WTC11 (cell line): ENCODE measurements at regions not wholly inside any gene's neighbourhood (a gene's known extent, or its start where the extent isn't known, plus 50 kb on each side); places are given as distances from the start of the nearest gene placed in this dataset.
A peak's percentile ranks its signal among the peaks of the same experiment; 100 is the strongest.
"Not testable (repeated sequence)": the region's sequence is repeated elsewhere in the genome, so short reads cannot be mapped to it uniquely, and the experiment has no call there.

ENCODE experiments used
- ATAC-seq: fragments of 200-7000 bp; cut with Tn5 transposase; 2 replicates; pipeline ENCODE4 v1.10.0; 2021; ENCODE audit warnings: mild to moderate bottlenecking, moderate library complexity
- CTCF ChIA-PET: fragments of 300-600 bp; sonication (Branson Sonifier 250); formaldehyde crosslinking; loops from one replicate; lab custom pipeline; 2021; ENCODE audit warnings: antibody characterized with exemption; lab: Charles Lee
- POLR2A ChIA-PET: fragments of 350-600 bp; sonication (Branson Sonifier 250); formaldehyde crosslinking; loops from one replicate; lab custom pipeline; 2021; ENCODE audit warnings: antibody characterized with exemption; lab: Charles Lee
- DNase-seq: peaks from one replicate; pipeline ENCODE4 v3.0.0; 2021; ENCODE audit warnings: low spot score
- H3K27ac Mint-ChIP-seq: 2 replicates; pipeline ENCODE4 v1.8.0; 2021; ENCODE audit warnings: mixed read lengths
- H3K27me3 Mint-ChIP-seq: 2 replicates; pipeline ENCODE4 v1.8.0; 2021; ENCODE audit warnings: low read depth, mild to moderate bottlenecking, moderate library complexity, mixed read lengths
- H3K36me3 Mint-ChIP-seq: 2 replicates; pipeline ENCODE4 v1.8.0; 2021; ENCODE audit warnings: mixed read lengths
- H3K4me1 Mint-ChIP-seq: 2 replicates; pipeline ENCODE4 v1.8.0; 2022; ENCODE audit warnings: mixed read lengths
- H3K4me3 Mint-ChIP-seq: 2 replicates; pipeline ENCODE4 v1.8.0; 2021; ENCODE audit warnings: mild to moderate bottlenecking, moderate library complexity, mixed read lengths
- H3K9me3 Mint-ChIP-seq: 2 replicates; pipeline ENCODE4 v1.8.0; 2021; ENCODE audit warnings: mixed read lengths
- EMX1 ChIP-seq: fragments of 250-450 bp; sonication (Bioruptor Pico); IDR thresholded peaks from 2 replicates; pipeline ENCODE4 v1.8.0; 2021; ENCODE audit warnings: mild to moderate bottlenecking
- GABPB1 ChIP-seq: sonication (generic); formaldehyde crosslinking; IDR thresholded peaks from 2 replicates; pipeline ENCODE4 v1.8.1; 2023; ENCODE audit warnings: mild to moderate bottlenecking, missing genetic modification reagents
- GRHL2 ChIP-seq: fragments of 250-450 bp; sonication (Bioruptor Pico); IDR thresholded peaks from 2 replicates; pipeline ENCODE4 v1.8.0; 2022; ENCODE audit warnings: mild to moderate bottlenecking, moderate library complexity; ENCODE audit not compliant: insufficient replicate concordance, severe bottlenecking
- IRF2 ChIP-seq: sonication (generic); formaldehyde crosslinking; IDR thresholded peaks from 2 replicates; pipeline ENCODE4 v1.8.0; 2022; ENCODE audit warnings: low read depth, missing genetic modification reagents, borderline replicate concordance
- JAZF1 ChIP-seq: fragments of 250-450 bp; sonication (Bioruptor Pico); IDR thresholded peaks from 2 replicates; pipeline ENCODE4 v1.9.0; 2021; ENCODE audit warnings: moderate library complexity, mild to moderate bottlenecking, inconsistent platforms
- NFE2L1 ChIP-seq: sonication (generic); formaldehyde crosslinking; IDR thresholded peaks from 2 replicates; pipeline ENCODE4 v1.8.1; 2023; ENCODE audit warnings: missing genetic modification reagents
- NFYB ChIP-seq: sonication (generic); formaldehyde crosslinking; conservative IDR thresholded peaks from 2 replicates; pipeline ENCODE4 v1.8.0; 2022; ENCODE audit warnings: low read depth, missing genetic modification reagents
- NR2C2 ChIP-seq: sonication (generic); formaldehyde crosslinking; IDR thresholded peaks from 2 replicates; pipeline ENCODE4 v1.8.0; 2022; ENCODE audit warnings: mild to moderate bottlenecking, missing genetic modification reagents
- SMAD4 ChIP-seq: sonication (generic); formaldehyde crosslinking; IDR thresholded peaks from 2 replicates; pipeline ENCODE4 v1.8.0; 2022; ENCODE audit warnings: mild to moderate bottlenecking, missing genetic modification reagents
- TP53 ChIP-seq: sonication (generic); formaldehyde crosslinking; IDR thresholded peaks from 2 replicates; pipeline ENCODE4 v1.8.1; 2023; ENCODE audit warnings: mild to moderate bottlenecking, missing genetic modification reagents
- ZNF121 ChIP-seq: sonication (generic); formaldehyde crosslinking; IDR thresholded peaks from 2 replicates; pipeline ENCODE4 v1.8.0; 2023; ENCODE audit warnings: missing genetic modification reagents
- ZNF138 ChIP-seq: sonication (generic); formaldehyde crosslinking; conservative IDR thresholded peaks from 2 replicates; pipeline ENCODE4 v1.8.1; 2022; ENCODE audit warnings: mild to moderate bottlenecking, moderate library complexity, missing genetic modification reagents
- TF ChIP-seq, protein P1 (sequence below): sonication (generic); formaldehyde crosslinking; IDR thresholded peaks from 2 replicates; pipeline ENCODE4 v1.8.1; 2023; ENCODE audit warnings: mild to moderate bottlenecking, moderate library complexity, missing genetic modification reagents
- TF ChIP-seq, protein P2 (sequence below): sonication (generic); formaldehyde crosslinking; IDR thresholded peaks from 2 replicates; pipeline ENCODE4 v1.8.0; 2023; ENCODE audit warnings: mild to moderate bottlenecking, missing genetic modification reagents
- TF ChIP-seq, protein P3 (sequence below): sonication (generic); formaldehyde crosslinking; IDR thresholded peaks from 2 replicates; pipeline ENCODE4 v1.8.1; 2023; ENCODE audit warnings: mild to moderate bottlenecking, missing genetic modification reagents
- TF ChIP-seq, protein P4 (sequence below): sonication (generic); formaldehyde crosslinking; IDR thresholded peaks from 2 replicates; pipeline ENCODE4 v1.8.1; 2022; ENCODE audit warnings: missing genetic modification reagents, borderline replicate concordance

DNA sequence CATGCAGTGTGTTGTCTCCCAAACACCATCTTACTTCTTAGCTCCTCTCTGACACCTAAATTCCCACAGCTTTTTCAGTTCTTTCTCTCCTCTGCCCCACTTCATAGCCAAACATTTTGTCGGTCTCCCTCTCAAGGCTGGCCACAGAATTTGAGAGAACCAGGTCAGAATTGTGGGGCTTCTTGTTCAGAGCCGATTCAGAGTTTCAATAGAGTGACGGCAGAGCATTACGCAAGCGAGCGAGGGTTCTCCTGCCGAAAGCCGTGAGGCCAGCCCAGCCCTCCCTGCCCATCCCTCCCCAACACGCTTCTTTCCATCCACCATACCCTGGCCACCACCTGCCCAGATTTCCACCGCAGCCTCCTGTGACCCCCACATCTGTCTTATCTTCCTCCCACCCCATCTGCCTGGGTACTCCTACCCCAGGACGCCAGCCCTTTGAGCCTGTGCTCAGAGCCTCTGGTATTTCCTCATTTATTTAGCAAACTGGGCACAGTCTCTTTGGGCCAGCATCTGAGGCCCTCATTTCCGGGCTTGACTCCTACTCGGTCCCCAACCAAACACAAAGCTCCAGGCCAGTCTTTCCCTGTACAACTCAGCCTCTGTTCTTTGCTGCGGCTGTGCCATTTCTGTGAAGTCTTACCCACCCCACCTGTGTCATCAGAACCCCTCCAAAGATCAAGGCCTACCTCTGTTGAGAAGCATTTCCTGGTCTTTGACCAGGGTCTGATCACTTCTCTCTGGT is 70.0 kb upstream of the MAP4K4 start:
- H3K27ac Mint-ChIP-seq, result no peak overlapping the region
- H3K27me3 Mint-ChIP-seq, result no peaks in the 10 kb centered on the region
- no peak overlapping the region for H3K4me3 Mint-ChIP-seq
- no peaks in the 10 kb centered on the region; the same call in 1 of the 2 replicates for H3K36me3 Mint-ChIP-seq
- CTCF ChIA-PET, result no interaction called here
- no peak for DNase-seq
- peaks cover 14% of the 10 kb centered on the region for H3K9me3 Mint-ChIP-seq
- peaks cover 10% of the 10 kb centered on the region; the same call in 1 of the 2 replicates for H3K4me1 Mint-ChIP-seq
- TF ChIP-seq GRHL2 (CRISPR knock-in tag) (no peak), JAZF1 (CRISPR knock-in tag) (no peak), ZNF138 (CRISPR knock-in tag) (no peak)
- POLR2A ChIA-PET, result no interaction called here
- ATAC-seq, result no peak

DNA sequence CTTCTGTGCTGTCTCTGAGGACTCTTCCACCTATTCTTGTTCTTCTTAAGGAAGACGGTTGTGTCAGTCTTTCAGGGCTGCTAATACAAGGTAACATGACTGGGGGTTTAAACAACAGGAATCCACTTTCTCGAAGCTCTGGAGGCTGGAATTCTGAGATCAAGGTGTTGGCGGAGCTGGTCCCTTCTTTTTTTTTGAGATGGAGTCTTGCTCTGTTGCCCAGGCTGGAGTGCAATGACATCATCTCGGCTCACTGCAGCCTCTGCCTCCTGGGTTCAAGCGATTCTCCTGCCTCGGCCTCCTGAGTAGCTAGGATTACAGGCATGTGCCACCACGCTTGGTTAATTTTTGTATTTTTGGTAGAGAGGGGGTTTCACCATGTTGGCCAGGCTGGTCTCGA is 71.7 kb upstream of the MAP4K4 start:
- H3K36me3 Mint-ChIP-seq, H3K27ac Mint-ChIP-seq, H3K27me3 Mint-ChIP-seq, CTCF ChIA-PET, H3K4me3 Mint-ChIP-seq, ATAC-seq, DNase-seq, POLR2A ChIA-PET: not testable (repeated sequence)
- H3K4me1 Mint-ChIP-seq, result peaks cover 10% of the 10 kb centered on the region; the same call in 1 of the 2 replicates
- H3K9me3 Mint-ChIP-seq, result peaks cover 14% of the 10 kb centered on the region
- TF ChIP-seq ZNF121 (CRISPR knock-in tag), result peak; percentile 6; the same call in 1 of the 2 replicates

DNA sequence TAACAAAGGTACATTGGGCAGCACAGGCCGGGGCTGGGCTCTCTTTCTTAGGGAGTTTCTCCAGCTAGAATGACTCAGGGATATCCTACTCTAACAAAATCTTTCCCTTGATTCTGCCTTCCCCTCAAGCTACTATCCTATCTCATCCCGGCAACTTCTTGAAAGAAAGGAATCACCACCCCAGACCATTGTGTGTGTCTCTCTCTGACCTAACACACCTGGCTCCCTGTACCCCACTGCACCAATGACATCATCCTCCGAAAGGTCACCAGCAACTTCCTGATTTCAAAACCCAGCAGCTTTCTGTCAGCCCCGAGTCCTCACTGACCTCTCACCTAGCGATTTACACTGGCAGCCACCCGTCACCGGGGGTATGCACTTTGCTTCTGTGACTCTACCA is 72.1 kb upstream of the MAP4K4 start:
- ATAC-seq, result no peak
- TF ChIP-seq, protein P1, sequence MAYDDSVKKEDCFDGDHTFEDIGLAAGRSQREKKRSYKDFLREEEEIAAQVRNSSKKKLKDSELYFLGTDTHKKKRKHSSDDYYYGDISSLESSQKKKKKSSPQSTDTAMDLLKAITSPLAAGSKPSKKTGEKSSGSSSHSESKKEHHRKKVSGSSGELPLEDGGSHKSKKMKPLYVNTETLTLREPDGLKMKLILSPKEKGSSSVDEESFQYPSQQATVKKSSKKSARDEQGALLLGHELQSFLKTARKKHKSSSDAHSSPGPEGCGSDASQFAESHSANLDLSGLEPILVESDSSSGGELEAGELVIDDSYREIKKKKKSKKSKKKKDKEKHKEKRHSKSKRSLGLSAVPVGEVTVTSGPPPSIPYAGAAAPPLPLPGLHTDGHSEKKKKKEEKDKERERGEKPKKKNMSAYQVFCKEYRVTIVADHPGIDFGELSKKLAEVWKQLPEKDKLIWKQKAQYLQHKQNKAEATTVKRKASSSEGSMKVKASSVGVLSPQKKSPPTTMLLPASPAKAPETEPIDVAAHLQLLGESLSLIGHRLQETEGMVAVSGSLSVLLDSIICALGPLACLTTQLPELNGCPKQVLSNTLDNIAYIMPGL (CRISPR knock-in tag), result no peak
- peak; percentile 59; the same call in 1 of the 2 replicates for TF ChIP-seq GABPB1
- TF ChIP-seq, all 79 proteins: peak for 1
- POLR2A ChIA-PET, result no interaction called here
- Mint-ChIP-seq H3K4me1 (peaks cover 10% of the 10 kb centered on the region; the same call in 1 of the 2 replicates), H3K4me3 (no peak overlapping the region), H3K9me3 (peaks cover 14% of the 10 kb centered on the region), H3K27me3 (no peaks in the 10 kb centered on the region), H3K27ac (no peak overlapping the region), H3K36me3 (no peaks in the 10 kb centered on the region; the same call in 1 of the 2 replicates)
- DNase-seq, result no peak
- CTCF ChIA-PET, result no interaction called here

DNA sequence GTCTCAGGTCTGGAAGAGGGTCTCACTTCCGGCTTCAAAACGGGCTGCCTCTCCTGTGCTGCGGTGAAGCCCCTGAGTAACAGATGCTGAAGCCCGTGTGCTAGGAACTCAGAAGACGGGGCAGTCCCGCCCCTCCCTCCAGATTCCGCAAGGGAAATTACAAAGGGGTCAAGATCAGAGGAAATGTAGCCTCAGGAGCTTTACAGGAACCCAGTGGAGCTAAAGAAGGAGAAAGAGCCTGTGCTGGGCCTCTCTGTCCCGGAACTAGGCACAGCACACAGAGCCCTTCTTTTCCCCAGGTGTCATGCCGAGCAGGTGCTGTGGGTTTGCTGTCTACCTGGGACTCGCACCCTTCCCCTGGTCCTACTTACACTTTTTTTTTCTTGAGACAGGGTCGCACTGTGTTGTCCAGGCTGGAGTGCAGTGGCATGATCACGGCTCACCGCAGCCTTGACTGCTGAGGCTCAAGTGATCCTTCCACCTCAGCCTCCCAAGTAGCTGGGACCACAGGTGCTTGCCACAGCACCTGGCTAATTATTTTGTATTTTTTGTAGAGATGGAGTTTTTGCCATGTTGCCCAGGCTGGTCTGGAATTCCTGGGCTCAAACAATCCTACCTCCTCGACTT is 72.7 kb upstream of the MAP4K4 start:
- ChIA-PET POLR2A (interaction anchor here (0.6 kb wide), 1 partner anchor 333 kb away, joined by 5 read pairs; no protein-coding TSS in a partner anchor), CTCF (no interaction called here)
- H3K36me3 Mint-ChIP-seq, result no peaks in the 10 kb centered on the region; the same call in 1 of the 2 replicates
- no peak overlapping the region for H3K4me3 Mint-ChIP-seq
- TF ChIP-seq TP53 (CRISPR knock-in tag), result no peak
- TF ChIP-seq EMX1 (CRISPR knock-in tag), result no peak
- no peak for TF ChIP-seq NFYB (CRISPR knock-in tag)
- peak; percentile 83 for TF ChIP-seq ZNF121 (CRISPR knock-in tag)
- TF ChIP-seq GABPB1, result no peak
- peaks cover 10% of the 10 kb centered on the region; the same call in 1 of the 2 replicates for H3K4me1 Mint-ChIP-seq
- DNase-seq (no peak), ATAC-seq (peak; percentile 38)
- H3K27me3 Mint-ChIP-seq, result no peaks in the 10 kb centered on the region
- H3K27ac Mint-ChIP-seq, result no peak overlapping the region
- peaks cover 14% of the 10 kb centered on the region for H3K9me3 Mint-ChIP-seq

DNA sequence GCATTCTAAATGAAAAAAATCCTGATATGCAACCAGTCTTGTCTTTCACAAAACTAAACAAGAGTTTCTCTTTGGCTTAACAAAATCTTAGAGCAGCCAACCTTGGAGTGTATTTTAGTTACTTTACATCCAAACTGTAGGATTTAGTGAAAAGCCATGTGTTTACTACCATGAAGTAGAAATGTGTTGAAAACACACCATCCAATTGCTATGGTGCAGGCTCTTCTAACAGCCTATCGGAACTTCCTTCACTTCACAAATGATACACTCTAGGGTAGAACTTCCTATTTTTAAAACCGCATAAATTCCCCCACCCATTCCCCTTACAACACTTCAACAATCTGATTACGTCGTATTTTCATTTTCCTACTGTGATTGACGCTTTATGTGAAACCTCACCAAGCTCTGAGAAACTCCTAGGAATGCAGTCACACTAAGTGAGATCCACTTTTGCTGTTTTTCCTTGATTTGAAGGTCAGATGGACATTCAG is 74.4 kb upstream of the MAP4K4 start:
- Mint-ChIP-seq H3K4me3 (no peak overlapping the region), H3K36me3 (no peaks in the 10 kb centered on the region)
- ATAC-seq, result no peak
- TF ChIP-seq SMAD4 (CRISPR knock-in tag) (no peak), NR2C2 (CRISPR knock-in tag) (no peak), NFE2L1 (CRISPR knock-in tag) (no peak), IRF2 (no peak)
- TF ChIP-seq, protein P2, sequence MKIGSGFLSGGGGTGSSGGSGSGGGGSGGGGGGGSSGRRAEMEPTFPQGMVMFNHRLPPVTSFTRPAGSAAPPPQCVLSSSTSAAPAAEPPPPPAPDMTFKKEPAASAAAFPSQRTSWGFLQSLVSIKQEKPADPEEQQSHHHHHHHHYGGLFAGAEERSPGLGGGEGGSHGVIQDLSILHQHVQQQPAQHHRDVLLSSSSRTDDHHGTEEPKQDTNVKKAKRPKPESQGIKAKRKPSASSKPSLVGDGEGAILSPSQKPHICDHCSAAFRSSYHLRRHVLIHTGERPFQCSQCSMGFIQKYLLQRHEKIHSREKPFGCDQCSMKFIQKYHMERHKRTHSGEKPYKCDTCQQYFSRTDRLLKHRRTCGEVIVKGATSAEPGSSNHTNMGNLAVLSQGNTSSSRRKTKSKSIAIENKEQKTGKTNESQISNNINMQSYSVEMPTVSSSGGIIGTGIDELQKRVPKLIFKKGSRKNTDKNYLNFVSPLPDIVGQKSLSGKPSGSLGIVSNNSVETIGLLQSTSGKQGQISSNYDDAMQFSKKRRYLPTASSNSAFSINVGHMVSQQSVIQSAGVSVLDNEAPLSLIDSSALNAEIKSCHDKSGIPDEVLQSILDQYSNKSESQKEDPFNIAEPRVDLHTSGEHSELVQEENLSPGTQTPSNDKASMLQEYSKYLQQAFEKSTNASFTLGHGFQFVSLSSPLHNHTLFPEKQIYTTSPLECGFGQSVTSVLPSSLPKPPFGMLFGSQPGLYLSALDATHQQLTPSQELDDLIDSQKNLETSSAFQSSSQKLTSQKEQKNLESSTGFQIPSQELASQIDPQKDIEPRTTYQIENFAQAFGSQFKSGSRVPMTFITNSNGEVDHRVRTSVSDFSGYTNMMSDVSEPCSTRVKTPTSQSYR (CRISPR knock-in tag), result no peak
- TF ChIP-seq, protein P3, sequence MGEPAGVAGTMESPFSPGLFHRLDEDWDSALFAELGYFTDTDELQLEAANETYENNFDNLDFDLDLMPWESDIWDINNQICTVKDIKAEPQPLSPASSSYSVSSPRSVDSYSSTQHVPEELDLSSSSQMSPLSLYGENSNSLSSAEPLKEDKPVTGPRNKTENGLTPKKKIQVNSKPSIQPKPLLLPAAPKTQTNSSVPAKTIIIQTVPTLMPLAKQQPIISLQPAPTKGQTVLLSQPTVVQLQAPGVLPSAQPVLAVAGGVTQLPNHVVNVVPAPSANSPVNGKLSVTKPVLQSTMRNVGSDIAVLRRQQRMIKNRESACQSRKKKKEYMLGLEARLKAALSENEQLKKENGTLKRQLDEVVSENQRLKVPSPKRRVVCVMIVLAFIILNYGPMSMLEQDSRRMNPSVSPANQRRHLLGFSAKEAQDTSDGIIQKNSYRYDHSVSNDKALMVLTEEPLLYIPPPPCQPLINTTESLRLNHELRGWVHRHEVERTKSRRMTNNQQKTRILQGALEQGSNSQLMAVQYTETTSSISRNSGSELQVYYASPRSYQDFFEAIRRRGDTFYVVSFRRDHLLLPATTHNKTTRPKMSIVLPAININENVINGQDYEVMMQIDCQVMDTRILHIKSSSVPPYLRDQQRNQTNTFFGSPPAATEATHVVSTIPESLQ, result no peak
- TF ChIP-seq, protein P4, sequence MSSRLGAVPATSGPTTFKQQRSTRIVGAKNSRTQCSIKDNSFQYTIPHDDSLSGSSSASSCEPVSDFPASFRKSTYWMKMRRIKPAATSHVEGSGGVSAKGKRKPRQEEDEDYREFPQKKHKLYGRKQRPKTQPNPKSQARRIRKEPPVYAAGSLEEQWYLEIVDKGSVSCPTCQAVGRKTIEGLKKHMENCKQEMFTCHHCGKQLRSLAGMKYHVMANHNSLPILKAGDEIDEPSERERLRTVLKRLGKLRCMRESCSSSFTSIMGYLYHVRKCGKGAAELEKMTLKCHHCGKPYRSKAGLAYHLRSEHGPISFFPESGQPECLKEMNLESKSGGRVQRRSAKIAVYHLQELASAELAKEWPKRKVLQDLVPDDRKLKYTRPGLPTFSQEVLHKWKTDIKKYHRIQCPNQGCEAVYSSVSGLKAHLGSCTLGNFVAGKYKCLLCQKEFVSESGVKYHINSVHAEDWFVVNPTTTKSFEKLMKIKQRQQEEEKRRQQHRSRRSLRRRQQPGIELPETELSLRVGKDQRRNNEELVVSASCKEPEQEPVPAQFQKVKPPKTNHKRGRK, result no peak

More for the DNA sequence above, 74.4 kb upstream of the MAP4K4 start:
- DNase-seq, result no peak
- Mint-ChIP-seq H3K27ac (no peak overlapping the region), H3K9me3 (peaks cover 9% of the 10 kb centered on the region; the same call in 1 of the 2 replicates), H3K4me1 (peaks cover 10% of the 10 kb centered on the region; the same call in 1 of the 2 replicates), H3K27me3 (no peaks in the 10 kb centered on the region)
- ChIA-PET CTCF (no interaction called here), POLR2A (interaction anchor here (0.6 kb wide), 1 partner anchor 565 kb away, joined by 3 read pairs; no protein-coding TSS in a partner anchor)
